ENCODE measurements at regions not wholly inside any gene's neighbourhood (a gene's known extent, or its start where the extent isn't known, plus 50 kb on each side); places are given as distances from the start of the nearest gene placed in this dataset.

DNA sequence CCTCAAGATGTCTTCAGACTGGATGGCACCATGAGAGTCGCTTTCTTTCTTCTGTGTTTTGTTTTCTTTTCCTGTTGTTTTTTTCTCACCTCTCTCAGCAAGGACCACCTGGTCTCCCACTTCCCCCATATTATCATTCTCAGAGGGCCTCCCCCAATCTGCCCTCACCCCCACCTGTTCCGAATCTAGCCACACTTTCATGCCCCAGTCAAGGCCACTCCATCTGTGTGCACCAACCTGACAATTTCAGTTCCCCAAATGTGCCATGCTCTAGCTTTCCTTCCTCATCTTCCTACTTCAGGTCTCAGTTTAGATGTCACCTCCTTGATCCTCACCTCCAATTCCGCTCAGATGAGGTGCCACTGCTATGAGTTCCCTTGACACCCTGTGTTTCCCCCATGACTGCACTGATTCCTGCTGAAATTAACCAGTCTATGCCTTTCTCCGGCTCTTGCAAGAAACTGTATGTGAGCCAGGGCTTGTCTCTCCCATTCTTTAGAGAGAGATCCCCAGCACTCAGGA is 146.2 kb downstream of the PLPP3 start:
- no peak overlapping the region for H3K27ac Mint-ChIP-seq (ENCODE audit: unreplicated experiment)
- no peaks in the 10 kb centered on the region for H3K36me3 Mint-ChIP-seq (ENCODE audit: low read depth)
- TF ChIP-seq, protein P1, sequence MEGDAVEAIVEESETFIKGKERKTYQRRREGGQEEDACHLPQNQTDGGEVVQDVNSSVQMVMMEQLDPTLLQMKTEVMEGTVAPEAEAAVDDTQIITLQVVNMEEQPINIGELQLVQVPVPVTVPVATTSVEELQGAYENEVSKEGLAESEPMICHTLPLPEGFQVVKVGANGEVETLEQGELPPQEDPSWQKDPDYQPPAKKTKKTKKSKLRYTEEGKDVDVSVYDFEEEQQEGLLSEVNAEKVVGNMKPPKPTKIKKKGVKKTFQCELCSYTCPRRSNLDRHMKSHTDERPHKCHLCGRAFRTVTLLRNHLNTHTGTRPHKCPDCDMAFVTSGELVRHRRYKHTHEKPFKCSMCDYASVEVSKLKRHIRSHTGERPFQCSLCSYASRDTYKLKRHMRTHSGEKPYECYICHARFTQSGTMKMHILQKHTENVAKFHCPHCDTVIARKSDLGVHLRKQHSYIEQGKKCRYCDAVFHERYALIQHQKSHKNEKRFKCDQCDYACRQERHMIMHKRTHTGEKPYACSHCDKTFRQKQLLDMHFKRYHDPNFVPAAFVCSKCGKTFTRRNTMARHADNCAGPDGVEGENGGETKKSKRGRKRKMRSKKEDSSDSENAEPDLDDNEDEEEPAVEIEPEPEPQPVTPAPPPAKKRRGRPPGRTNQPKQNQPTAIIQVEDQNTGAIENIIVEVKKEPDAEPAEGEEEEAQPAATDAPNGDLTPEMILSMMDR (IDR thresholded peaks at IDR 0.05): no peak
- peaks cover 9% of the 10 kb centered on the region for H3K4me1 Mint-ChIP-seq (ENCODE audit: low read depth)
- no peaks in the 10 kb centered on the region for H3K9me3 Mint-ChIP-seq (ENCODE audit: low read depth)
- DNase-seq (ENCODE audit: low spot score): no peak
- no peaks in the 10 kb centered on the region for H3K27me3 Mint-ChIP-seq (ENCODE audit: low read depth)
- H3K4me3 Mint-ChIP-seq (ENCODE audit: unreplicated experiment): no peak overlapping the region

DNA sequence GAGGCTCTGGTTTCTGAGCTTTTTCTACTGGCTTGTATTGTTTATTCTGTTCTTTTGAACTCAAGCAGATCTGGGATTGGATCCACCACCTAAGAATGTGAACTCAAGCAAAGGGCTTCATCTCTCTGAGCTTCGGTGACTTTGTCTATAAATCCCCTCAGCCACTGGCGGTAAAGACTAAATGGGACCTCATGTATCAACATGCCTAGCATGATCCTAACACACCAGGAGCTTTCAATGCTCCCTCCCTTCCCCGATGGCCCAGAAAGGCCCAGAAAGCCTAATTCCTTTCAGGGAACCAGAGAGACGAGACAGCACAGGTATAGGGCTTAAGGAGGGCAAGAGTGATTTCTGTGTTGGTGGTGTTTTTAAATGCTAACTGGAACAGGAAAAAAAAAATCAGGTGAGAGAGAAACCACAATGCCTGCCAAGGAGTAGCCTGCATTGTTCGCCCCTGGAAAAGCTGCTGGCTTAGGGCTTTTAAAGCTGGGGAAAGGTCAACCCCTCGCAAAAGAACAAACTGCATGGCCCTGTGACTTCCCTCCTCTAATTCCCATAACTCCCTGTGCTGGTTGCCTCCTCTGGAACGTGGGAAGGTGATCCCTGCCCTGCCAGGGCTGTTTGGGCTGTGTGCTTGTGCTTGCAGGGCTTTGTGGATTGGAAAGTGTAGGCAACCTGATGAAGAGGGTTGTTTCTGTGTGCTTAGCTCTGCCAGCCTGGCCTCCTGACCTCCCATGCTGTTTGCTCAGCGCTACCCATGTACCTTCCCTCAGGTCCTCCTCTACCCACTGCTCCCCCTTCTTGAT is 147.0 kb downstream of the PLPP3 start:
- no peaks in the 10 kb centered on the region for H3K9me3 Mint-ChIP-seq (ENCODE audit: low read depth)
- H3K4me3 Mint-ChIP-seq (ENCODE audit: unreplicated experiment): no peak overlapping the region
- H3K36me3 Mint-ChIP-seq (ENCODE audit: low read depth): no peaks in the 10 kb centered on the region
- peaks cover 8% of the 10 kb centered on the region for H3K4me1 Mint-ChIP-seq (ENCODE audit: low read depth)
- no peaks in the 10 kb centered on the region for H3K27me3 Mint-ChIP-seq (ENCODE audit: low read depth)
- TF ChIP-seq, protein P1 (IDR thresholded peaks at IDR 0.05): no peak
- no peak overlapping the region for H3K27ac Mint-ChIP-seq (ENCODE audit: unreplicated experiment)
- no peak for DNase-seq (ENCODE audit: low spot score)

DNA sequence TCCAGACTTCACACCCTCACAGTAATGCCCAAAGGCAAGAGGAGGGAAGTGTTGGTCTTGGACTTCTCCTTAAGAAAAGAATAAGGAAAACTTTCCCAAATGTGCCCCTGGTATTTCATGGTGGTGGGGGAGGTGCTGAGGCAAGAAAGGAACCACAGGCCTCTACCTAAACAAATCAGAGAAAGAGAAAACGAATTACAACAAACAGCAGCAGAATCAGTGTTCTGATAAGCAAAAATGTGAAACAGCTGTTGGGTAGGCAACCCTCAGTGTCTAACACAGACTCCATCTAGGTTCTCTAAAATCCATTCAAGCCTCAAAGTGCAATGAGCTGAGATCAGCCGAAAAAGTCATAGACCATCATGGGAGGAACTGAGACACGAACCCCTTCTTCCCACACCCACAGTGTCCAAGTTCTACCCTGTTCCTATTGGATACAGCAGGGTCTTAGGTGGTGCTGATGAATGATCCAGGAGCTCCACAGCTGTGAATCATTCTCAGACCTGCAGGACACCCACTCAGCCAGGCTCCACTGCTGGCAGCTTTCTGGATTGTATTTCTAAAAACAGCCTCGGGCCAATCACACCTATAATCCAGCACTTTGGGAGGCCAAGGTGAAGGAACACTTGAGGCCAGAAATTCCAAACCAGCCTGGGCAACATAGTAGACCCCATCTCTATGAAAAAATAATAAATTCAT is 149.1 kb downstream of the PLPP3 start:
- Mint-ChIP-seq H3K36me3 (ENCODE audit: low read depth) (no peaks in the 10 kb centered on the region), H3K4me1 (ENCODE audit: low read depth) (peaks cover 8% of the 10 kb centered on the region), H3K27ac (ENCODE audit: unreplicated experiment) (no peak overlapping the region), H3K9me3 (ENCODE audit: low read depth) (no peaks in the 10 kb centered on the region), H3K27me3 (ENCODE audit: low read depth) (no peaks in the 10 kb centered on the region), H3K4me3 (ENCODE audit: unreplicated experiment) (no peak overlapping the region)
- no peak for DNase-seq (ENCODE audit: low spot score)
- TF ChIP-seq, protein P1 (IDR thresholded peaks at IDR 0.05): no peak

DNA sequence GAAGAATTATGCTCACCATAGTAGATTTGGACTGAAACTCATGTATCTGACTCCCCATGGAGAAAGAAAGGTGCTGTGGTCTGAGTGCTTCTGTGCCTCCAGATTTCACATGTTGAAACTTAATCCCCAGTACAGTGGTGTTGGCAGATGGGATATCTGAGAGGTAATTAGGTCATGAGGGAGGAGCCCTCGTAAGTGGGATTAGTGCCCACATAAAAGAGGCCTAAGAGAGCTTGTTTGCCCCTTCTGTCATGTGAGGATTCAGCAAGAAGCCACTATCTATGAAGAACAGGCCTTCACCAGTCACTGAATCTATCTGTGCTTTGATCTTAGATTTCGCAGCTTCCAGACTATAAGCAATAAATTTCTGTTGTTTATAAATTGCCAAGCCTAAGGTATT is 150.1 kb downstream of the PLPP3 start:
- no peaks in the 10 kb centered on the region for H3K27me3 Mint-ChIP-seq (ENCODE audit: low read depth)
- H3K9me3 Mint-ChIP-seq (ENCODE audit: low read depth): no peaks in the 10 kb centered on the region
- no peak overlapping the region for H3K27ac Mint-ChIP-seq (ENCODE audit: unreplicated experiment)
- H3K4me1 Mint-ChIP-seq (ENCODE audit: low read depth): peaks cover 11% of the 10 kb centered on the region
- no peak overlapping the region for H3K4me3 Mint-ChIP-seq (ENCODE audit: unreplicated experiment)
- H3K36me3 Mint-ChIP-seq (ENCODE audit: low read depth): no peaks in the 10 kb centered on the region
- DNase-seq (ENCODE audit: low spot score): no peak
- TF ChIP-seq, protein P1 (IDR thresholded peaks at IDR 0.05): no peak

DNA sequence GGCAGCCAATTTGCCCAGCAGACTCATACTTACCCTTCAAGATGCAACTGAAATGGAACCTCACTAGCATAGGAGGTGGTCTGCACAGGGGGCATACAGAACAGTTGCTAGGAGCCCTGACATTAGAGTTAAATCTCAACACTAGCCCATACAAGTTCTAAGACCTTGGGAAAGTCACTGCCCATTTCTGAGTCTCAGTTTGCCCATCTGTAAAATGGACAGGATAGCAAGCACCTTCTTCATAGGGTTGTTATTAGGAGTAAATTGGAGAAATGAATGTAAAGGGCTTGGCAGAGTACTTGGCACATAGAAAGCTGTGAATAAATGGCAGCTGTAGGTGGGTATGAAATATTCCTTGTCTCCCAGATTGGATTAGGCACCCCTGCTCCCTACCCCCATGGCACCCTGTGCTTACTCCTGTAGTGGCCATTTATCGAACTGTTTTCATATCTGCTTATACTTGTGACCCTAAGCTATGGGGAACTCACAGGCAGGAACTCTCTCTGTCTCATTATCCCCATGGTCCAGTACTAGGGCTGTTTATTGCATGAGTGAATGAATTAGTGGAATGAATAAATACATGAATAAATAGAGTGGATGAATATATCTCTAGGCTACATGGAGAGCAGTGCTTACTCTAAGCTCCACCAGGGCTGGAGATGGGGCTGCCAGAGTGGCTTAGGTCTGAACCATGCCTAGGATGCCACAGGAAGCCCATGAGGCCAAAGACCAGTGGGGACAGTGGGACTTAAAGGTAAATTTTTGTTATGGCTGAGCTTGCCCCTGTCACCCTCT is 152.6 kb downstream of the PLPP3 start:
- no peak overlapping the region for H3K4me3 Mint-ChIP-seq (ENCODE audit: unreplicated experiment)
- H3K9me3 Mint-ChIP-seq (ENCODE audit: low read depth): no peaks in the 10 kb centered on the region
- H3K27me3 Mint-ChIP-seq (ENCODE audit: low read depth): no peaks in the 10 kb centered on the region
- no peaks in the 10 kb centered on the region for H3K36me3 Mint-ChIP-seq (ENCODE audit: low read depth)
- TF ChIP-seq, protein P1 (IDR thresholded peaks at IDR 0.05): no peak
- H3K4me1 Mint-ChIP-seq (ENCODE audit: low read depth): peaks cover 5% of the 10 kb centered on the region
- DNase-seq (ENCODE audit: low spot score): no peak
- H3K27ac Mint-ChIP-seq (ENCODE audit: unreplicated experiment): no peak overlapping the region

All from chondrocyte (in vitro differentiated cells).